ENCODE measurements at regions not wholly inside any gene's neighbourhood (a gene's known extent, or its start where the extent isn't known, plus 50 kb on each side); places are given as distances from the start of the nearest gene placed in this dataset.

GRCh38 chr4:171242831-171243230, 570.4 kb upstream of the GALNTL6 start (continued):
- TF ChIP-seq ZNF462 (CRISPR knock-in tag; IDR thresholded peaks at IDR 0.05): no peak

- no peaks in the 10 kb centered on the region for H3K9me3 Mint-ChIP-seq
- no peaks in the 10 kb centered on the region for H3K36me3 ChIP-seq (ENCODE audit: insufficient read depth)
- TF ChIP-seq CREB1 (CRISPR knock-in tag; IDR thresholded peaks at IDR 0.05; ENCODE audit: low read depth) (no peak), ETS1 (IDR thresholded peaks at IDR 0.05) (no peak), POLR2AphosphoS5 (IDR thresholded peaks at IDR 0.05; ENCODE audit: low read depth) (no peak), ZNF114 (CRISPR knock-in tag; IDR thresholded peaks at IDR 0.05) (no peak), JUNB (IDR thresholded peaks at IDR 0.05; ENCODE audit: unreplicated experiment) (no peak), ZNF462 (CRISPR knock-in tag; IDR thresholded peaks at IDR 0.05) (no peak), CTCF (conservative IDR thresholded peaks at IDR 0.05; ENCODE audit: low read depth in 2 of 2) (no peak)
Measured at GRCh38 chr4:171239196-171239595, 574.0 kb upstream of the GALNTL6 start.

More at GRCh38 chr4:171239196-171239595, 574.0 kb upstream of the GALNTL6 start:
- H3K9me2 ChIP-seq (ENCODE audit: insufficient read depth): no peaks in the 10 kb centered on the region
- H2AFZ ChIP-seq: no peak overlapping the region
- no peaks in the 10 kb centered on the region for H3K4me1 ChIP-seq (ENCODE audit: insufficient read depth)
- H3K4me1 Mint-ChIP-seq: peaks cover 5% of the 10 kb centered on the region; the same call in 1 of the 3 replicates
- DNase-seq (ENCODE audit: low spot score) (no peak), ATAC-seq (no peak)
- H3K79me2 ChIP-seq (replicated peaks; ENCODE audit: insufficient read depth): no peaks in the 10 kb centered on the region
- no peak overlapping the region for H3K27ac ChIP-seq (ENCODE audit: low read depth)
- no peaks in the 10 kb centered on the region for H3F3A ChIP-seq (replicated peaks; ENCODE audit: low read depth)
- peaks cover 1% of the 10 kb centered on the region for H3K27me3 Mint-ChIP-seq (ENCODE audit: insufficient read depth, low read depth, poor library complexity)
- H3K27me3 ChIP-seq (ENCODE audit: insufficient read depth): no peaks in the 10 kb centered on the region
- H3K27ac Mint-ChIP-seq: no peak overlapping the region
- no peak overlapping the region for H3K4me3 ChIP-seq
- H3K36me3 Mint-ChIP-seq (ENCODE audit: low read depth): no peaks in the 10 kb centered on the region
- H3K4me2 ChIP-seq: no peak overlapping the region
- H4K20me1 ChIP-seq (replicated peaks; ENCODE audit: insufficient read depth): no peaks in the 10 kb centered on the region
- no peak overlapping the region for H3K4me3 Mint-ChIP-seq

Measured in GM23338 (cell line).